ENCODE measurements at regions not wholly inside any gene's neighbourhood (a gene's known extent, or its start where the extent isn't known, plus 50 kb on each side); places are given as distances from the start of the nearest gene placed in this dataset.
"Not testable (repeated sequence)": the region's sequence is repeated elsewhere in the genome, so short reads cannot be mapped to it uniquely, and the experiment has no call there.

- no peak for DNase-seq
Measured at GRCh38 chr6:19337101-19337500, 500.1 kb upstream of the ID4 start.

GRCh38 chr6:19342616-19343015 is 494.6 kb upstream of the ID4 start:
- DNase-seq, result no peak

GRCh38 chr6:19349429-19349828 is 487.7 kb upstream of the ID4 start:
- DNase-seq, result no peak

- DNase-seq, result no peak
Measured at GRCh38 chr6:19354181-19354580, 483.0 kb upstream of the ID4 start.

GRCh38 chr6:19356692-19357091 is 480.5 kb upstream of the ID4 start:
- DNase-seq, result no peak

GRCh38 chr6:19362396-19362795 is 474.8 kb upstream of the ID4 start:
- DNase-seq, result no peak

GRCh38 chr6:19368511-19368910 is 468.7 kb upstream of the ID4 start:
- DNase-seq, result no peak

- no peak for DNase-seq
Measured at GRCh38 chr6:19369785-19370184, 467.4 kb upstream of the ID4 start.

GRCh38 chr6:19370831-19371230 is 466.3 kb upstream of the ID4 start:
- no peak for DNase-seq

- no peak for DNase-seq
Measured at GRCh38 chr6:19375613-19376012, 461.6 kb upstream of the ID4 start.

GRCh38 chr6:19377722-19378121 is 459.4 kb upstream of the ID4 start:
- no peak for DNase-seq

GRCh38 chr6:19380293-19380692 is 456.9 kb upstream of the ID4 start:
- no peak for DNase-seq

GRCh38 chr6:19382676-19383075 is 454.5 kb upstream of the ID4 start:
- DNase-seq, result no peak

GRCh38 chr6:19391926-19392325 is 445.2 kb upstream of the ID4 start:
- no peak for DNase-seq

GRCh38 chr6:19394051-19394450 is 443.1 kb upstream of the ID4 start:
- no peak for DNase-seq

GRCh38 chr6:19394687-19395086 is 442.5 kb upstream of the ID4 start:
- no peak for DNase-seq

GRCh38 chr6:19395316-19395715 is 441.9 kb upstream of the ID4 start:
- no peak for DNase-seq

GRCh38 chr6:19399406-19399805 is 437.8 kb upstream of the ID4 start:
- DNase-seq, result no peak

- DNase-seq, result not testable (repeated sequence)
Measured at GRCh38 chr6:19404884-19405283, 432.3 kb upstream of the ID4 start.

- no peak for DNase-seq
Measured at GRCh38 chr6:19408331-19408730, 428.8 kb upstream of the ID4 start.

- DNase-seq, result no peak
Measured at GRCh38 chr6:19410481-19410880, 426.7 kb upstream of the ID4 start.

GRCh38 chr6:19413323-19413722 is 423.8 kb upstream of the ID4 start:
- no peak for DNase-seq

GRCh38 chr6:19415605-19416326 is 421.4 kb upstream of the ID4 start:
- DNase-seq, result no peak

GRCh38 chr6:19416811-19417210 is 420.4 kb upstream of the ID4 start:
- no peak for DNase-seq

- no peak for DNase-seq
Measured at GRCh38 chr6:19417713-19418112, 419.5 kb upstream of the ID4 start.
